ENCODE measurements at regions not wholly inside any gene's neighbourhood (a gene's known extent, or its start where the extent isn't known, plus 50 kb on each side); places are given as distances from the start of the nearest gene placed in this dataset.

DNA sequence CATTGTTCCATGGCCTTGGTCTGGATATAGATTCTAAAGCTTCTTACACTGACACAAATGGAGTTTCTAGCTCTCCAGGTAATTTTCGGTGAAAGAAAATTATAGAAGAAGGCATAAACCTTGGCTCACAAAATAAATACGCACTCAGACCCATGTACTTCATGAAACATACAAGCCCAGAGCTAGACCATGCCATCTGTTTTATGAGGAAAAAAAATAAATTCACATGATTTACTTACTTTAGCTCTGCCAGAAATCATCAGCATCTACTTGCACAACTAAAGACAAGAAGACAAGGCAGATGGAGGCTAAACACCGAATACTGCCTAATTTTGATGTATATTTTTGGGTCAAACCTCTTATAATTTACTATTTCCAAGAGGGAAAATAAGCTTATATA lies 197.4 kb upstream of the KLF14 start:
- DNase-seq (ENCODE audit: low read depth), result no peak

DNA sequence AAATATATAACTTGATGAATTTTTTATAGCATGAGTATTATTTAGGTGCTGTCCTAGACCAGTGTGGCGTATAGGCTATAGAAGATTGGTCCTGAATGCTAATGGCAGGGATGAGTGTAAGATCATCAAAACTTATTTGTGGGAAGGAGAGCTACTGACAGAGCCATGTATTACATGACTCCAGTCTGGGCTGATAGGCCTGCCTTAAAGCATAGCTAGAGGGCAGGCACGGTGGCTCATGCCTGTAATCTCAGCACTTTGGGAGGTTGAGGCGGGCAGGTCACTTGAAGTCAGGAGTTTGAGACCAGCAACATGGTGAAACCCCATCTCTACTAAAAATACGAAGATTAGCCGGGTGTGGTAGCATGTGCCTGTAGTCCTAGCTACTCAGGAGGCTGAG lies 198.1 kb upstream of the KLF14 start:
- DNase-seq (ENCODE audit: low read depth), result no peak

GRCh38 chr7:130932667-130933432 lies 198.8 kb upstream of the KLF14 start:
- no peak for DNase-seq (ENCODE audit: low read depth)

GRCh38 chr7:130933919-130934318 lies 199.9 kb upstream of the KLF14 start:
- DNase-seq (ENCODE audit: low read depth), result no peak

GRCh38 chr7:130935564-130936157 lies 201.7 kb upstream of the KLF14 start:
- no peak for DNase-seq (ENCODE audit: low read depth)

- no peak for DNase-seq (ENCODE audit: low read depth)
Measured at GRCh38 chr7:130936202-130936931, 202.4 kb upstream of the KLF14 start.

DNA sequence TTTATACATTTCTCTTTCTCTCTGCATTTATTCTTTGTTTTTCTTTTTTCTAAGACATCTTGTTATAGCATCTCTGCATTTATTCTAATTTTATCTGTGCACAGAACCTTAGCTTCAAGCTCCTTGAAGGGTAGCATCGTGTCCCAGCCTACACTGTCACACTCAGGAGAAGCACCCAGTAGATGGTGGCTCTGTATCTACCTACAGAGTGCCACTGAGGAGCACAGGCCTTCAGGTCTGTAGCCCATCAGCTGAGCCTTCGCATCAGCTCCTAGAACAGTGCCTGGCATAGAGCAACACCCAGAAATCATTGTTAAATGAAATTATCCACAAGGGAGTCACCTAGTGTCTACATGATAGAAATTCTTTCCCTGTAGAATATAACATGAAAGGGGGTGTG lies 203.0 kb upstream of the KLF14 start:
- no peak for DNase-seq (ENCODE audit: low read depth)

GRCh38 chr7:130937830-130938229 lies 203.8 kb upstream of the KLF14 start:
- no peak for DNase-seq (ENCODE audit: low read depth)

DNA sequence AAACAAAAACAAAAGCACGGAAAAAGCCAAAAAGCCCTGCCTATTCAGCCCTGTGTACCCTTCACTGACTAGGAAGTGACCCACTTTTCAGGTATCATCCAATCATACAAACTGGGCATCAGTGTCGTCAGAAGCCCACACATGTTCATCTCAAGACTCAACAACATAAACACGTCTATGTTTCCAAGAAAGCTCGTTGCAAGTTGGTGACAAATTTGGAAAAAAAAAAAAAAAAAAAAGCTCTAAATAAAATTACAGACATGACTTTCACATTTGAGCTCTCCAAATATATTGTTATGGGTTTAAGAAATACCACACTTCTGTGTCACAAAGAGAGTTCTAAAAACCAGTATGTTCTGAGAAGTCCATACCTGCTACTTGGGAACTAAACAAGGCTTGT lies 204.7 kb upstream of the KLF14 start:
- DNase-seq (ENCODE audit: low read depth), result no peak

DNA sequence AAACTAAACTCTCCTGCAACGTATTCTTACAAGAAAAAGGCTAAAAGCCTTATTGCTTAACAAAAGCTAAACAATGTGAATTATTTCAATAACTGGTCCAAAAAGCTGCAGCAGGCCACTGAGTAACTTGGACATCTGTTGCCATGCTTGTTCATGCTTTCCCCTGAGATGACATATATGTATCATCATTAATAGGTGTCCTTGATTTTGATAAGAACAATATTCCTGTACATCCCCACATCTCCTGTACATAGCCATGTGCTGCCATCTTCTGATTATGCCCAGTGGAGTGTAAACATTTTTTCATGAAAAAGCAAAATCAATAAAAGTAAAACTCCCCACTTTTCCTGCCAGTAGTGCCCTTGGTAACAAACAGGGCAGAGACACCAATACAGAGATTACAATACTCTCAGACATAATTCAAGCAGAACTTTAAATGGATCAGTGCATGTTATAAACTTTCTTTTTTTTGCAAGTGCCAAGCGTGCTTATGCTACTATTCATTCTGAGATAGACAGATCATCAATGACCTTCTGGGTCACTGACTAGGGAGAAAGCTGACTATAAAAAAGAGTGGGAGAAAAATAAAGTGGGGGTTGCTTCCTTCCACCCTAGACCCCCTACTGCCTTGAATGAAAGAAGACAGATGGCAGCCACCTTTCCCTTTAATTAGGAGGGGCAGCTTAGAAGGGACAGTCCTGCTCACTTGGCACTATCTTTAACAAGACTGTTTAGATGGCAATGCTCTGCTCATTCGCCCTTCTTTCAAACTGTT lies 205.5 kb upstream of the KLF14 start:
- DNase-seq (ENCODE audit: low read depth), result no peak

DNA sequence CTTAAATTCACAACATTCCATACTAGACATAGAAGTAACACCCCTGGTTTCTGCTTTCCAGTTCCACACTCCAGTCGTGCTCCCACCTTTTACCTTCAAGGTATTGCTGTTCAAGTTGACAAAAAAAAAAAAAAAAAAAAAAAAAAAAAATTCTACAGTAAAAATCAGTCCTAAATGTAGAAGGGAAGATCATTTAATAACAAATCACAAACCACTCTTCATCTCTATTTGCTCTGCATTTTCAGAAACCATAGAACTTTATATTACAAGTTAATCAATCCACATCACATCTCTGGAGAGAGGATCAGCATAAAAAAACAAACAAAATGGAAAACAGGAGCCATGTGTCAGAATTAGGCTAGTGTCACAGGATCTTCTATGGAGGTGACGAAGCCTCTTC lies 206.3 kb upstream of the KLF14 start:
- DNase-seq (ENCODE audit: low read depth), result no peak

- DNase-seq (ENCODE audit: low read depth), result no peak
Measured at GRCh38 chr7:130940907-130941306, 206.9 kb upstream of the KLF14 start.

DNA sequence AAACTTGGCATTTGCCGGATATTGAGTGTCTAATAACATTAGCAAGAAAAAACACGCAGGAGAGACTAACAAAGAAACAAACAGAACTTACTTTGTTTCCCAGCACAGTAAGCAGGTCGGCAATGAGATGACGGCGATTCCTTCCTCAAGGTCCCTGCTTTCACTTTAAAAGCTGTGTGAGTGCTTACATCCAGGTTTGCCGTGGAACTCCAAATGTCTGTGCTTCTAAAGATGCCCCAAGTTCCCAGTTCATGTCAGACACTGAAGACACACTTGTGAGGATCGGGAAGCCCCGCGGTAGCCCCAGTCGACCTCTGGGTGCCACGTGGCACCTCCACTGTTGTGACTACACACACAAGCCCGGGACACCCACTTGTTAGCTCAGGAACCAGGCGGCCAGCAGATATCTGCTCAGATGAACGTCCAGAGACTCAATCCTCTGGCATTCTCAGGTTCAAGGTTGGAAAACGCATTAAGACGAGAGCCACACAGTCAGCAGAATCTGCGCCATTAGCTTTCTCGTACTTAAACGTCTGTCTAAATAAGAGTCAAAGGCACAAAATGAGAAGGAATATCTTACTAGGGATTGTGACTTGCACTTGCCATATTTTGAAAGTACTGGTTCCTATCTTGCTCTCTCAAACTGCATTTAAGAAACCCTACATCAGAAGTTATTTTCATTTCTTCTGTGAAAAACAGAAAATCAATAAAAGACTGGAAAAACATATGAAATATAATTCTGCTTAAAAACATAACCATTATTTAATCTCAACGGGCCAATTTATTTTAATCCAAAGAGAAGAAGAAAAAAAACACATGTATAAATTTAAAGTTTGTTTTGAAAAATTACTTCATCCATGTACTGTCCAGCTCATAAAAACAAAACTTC lies 207.6 kb upstream of the KLF14 start:
- no peak for DNase-seq (ENCODE audit: low read depth)

GRCh38 chr7:130942211-130942964 lies 208.4 kb upstream of the KLF14 start:
- DNase-seq (ENCODE audit: low read depth), result no peak

GRCh38 chr7:130943336-130943901 lies 209.4 kb upstream of the KLF14 start:
- no peak for DNase-seq (ENCODE audit: low read depth)

- DNase-seq (ENCODE audit: low read depth), result no peak
Measured at GRCh38 chr7:130943981-130944380, 210.0 kb upstream of the KLF14 start.

- no peak for DNase-seq (ENCODE audit: low read depth)
Measured at GRCh38 chr7:130944997-130945396, 211.0 kb upstream of the KLF14 start.

GRCh38 chr7:130945411-130945811 lies 211.4 kb upstream of the KLF14 start:
- no peak for DNase-seq (ENCODE audit: low read depth)

DNA sequence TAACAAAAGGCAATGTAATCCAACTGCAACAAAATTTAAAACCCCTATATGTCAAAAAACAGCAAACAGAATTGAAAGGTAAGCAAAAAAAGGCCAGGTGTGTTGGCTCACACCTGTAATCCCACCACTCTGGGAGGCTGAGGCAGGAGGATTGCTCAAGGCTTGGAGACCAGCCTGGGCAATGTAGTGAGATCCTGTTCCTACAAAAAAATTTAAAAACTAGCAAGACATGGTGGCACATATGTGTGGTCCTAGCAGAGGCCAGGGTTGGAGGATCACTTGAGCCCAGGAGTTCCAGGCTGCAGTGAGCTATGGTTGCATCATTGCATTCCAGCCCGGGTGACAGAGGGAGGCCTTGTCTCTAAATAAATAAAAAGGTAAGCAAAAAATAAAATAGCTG lies 212.1 kb upstream of the KLF14 start:
- no peak for DNase-seq (ENCODE audit: low read depth)

DNA sequence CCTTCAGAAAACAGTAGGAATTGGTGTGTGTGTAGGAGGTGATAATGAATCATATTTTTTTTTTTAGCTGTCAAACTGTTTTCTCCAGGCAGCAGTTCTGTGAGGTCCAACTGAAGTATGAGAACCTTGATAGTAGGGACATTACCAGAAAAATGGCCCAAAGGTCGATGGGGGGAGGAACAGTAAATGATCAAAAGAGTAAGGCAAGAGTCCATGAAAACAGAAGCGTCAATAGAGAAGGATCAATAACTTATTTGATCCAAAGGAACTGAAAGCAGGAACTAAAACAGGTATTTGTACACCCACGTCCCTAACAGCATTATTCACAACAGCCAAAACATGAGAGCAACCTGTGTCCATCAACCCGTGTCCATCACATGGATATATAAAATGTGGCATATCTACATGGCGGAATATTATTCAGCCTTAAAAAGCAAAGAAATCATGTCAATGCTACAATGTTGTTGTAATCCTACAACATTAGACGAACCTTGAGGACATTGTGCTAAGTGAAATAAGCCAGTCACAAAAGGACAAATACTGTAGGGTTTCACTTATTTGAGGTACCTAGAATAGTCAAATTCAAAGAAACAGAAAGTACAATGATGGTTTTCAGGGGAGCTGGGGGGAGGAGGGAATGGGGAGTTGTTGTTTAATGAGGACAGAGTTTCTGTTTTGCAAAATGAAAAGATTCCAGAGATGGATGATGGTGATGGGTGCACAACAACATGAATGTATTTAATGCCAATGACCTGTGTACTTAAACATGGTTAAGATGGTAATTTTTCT lies 214.0 kb upstream of the KLF14 start:
- DNase-seq (ENCODE audit: low read depth), result no peak
